Thyroid gland (tissue), 4 donors: ENCODE measurements at regions not wholly inside any gene's neighbourhood (a gene's known extent, or its start where the extent isn't known, plus 50 kb on each side); places are given as distances from the start of the nearest gene placed in this dataset.

Experiments
- POLR2A ChIP-seq, 2 donors: fragments of 450-650 bp; IDR thresholded peaks; one replicate each; pipeline ENCODE4 v1.6.1; 2017; ENCODE audit warnings: antibody characterized with exemption in 2 of 2, mild to moderate bottlenecking in 2 of 2, moderate library complexity in 1 of 2
- TF ChIP-seq, protein P1 (sequence below), 6 experiments: fragments of 200-600 bp in 3 of 6; fragments of 450-650 bp in 3 of 6; sonication (generic) in 3 of 6; IDR thresholded peaks; one replicate each; pipeline ENCODE4 v1.5.1; 2016 to 2019; ENCODE audit warnings: antibody characterized with exemption in 6 of 6, mild to moderate bottlenecking in 2 of 6, inconsistent platforms in 1 of 6, moderate library complexity in 1 of 6

DNA sequence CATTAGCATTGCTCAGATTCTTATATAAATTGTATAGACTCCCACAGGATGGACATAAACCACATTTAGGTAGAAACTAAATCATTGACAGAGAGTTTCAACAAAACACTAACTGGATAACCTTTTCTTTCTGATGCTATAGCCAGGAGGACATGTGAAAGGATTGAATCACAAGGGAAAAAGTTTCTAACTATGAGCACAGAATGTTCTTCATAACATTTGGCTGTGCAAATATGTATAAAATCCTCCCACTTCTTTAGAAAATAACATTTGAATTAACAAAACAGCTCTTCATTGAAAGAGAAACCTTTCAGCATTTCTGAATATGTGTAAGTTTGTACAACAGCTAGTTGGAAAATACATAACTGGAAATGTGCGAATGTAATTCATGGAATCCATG lies 167.3 kb downstream of the TBX15 start:
- TF ChIP-seq, protein P1, sequence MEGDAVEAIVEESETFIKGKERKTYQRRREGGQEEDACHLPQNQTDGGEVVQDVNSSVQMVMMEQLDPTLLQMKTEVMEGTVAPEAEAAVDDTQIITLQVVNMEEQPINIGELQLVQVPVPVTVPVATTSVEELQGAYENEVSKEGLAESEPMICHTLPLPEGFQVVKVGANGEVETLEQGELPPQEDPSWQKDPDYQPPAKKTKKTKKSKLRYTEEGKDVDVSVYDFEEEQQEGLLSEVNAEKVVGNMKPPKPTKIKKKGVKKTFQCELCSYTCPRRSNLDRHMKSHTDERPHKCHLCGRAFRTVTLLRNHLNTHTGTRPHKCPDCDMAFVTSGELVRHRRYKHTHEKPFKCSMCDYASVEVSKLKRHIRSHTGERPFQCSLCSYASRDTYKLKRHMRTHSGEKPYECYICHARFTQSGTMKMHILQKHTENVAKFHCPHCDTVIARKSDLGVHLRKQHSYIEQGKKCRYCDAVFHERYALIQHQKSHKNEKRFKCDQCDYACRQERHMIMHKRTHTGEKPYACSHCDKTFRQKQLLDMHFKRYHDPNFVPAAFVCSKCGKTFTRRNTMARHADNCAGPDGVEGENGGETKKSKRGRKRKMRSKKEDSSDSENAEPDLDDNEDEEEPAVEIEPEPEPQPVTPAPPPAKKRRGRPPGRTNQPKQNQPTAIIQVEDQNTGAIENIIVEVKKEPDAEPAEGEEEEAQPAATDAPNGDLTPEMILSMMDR (IDR thresholded peaks at IDR 0.05): no peak
- TF ChIP-seq POLR2A (IDR thresholded peaks at IDR 0.05): no peak
